ENCODE measurements at regions not wholly inside any gene's neighbourhood (a gene's known extent, or its start where the extent isn't known, plus 50 kb on each side); places are given as distances from the start of the nearest gene placed in this dataset.
"Not testable (repeated sequence)": the region's sequence is repeated elsewhere in the genome, so short reads cannot be mapped to it uniquely, and the experiment has no call there.

DNA sequence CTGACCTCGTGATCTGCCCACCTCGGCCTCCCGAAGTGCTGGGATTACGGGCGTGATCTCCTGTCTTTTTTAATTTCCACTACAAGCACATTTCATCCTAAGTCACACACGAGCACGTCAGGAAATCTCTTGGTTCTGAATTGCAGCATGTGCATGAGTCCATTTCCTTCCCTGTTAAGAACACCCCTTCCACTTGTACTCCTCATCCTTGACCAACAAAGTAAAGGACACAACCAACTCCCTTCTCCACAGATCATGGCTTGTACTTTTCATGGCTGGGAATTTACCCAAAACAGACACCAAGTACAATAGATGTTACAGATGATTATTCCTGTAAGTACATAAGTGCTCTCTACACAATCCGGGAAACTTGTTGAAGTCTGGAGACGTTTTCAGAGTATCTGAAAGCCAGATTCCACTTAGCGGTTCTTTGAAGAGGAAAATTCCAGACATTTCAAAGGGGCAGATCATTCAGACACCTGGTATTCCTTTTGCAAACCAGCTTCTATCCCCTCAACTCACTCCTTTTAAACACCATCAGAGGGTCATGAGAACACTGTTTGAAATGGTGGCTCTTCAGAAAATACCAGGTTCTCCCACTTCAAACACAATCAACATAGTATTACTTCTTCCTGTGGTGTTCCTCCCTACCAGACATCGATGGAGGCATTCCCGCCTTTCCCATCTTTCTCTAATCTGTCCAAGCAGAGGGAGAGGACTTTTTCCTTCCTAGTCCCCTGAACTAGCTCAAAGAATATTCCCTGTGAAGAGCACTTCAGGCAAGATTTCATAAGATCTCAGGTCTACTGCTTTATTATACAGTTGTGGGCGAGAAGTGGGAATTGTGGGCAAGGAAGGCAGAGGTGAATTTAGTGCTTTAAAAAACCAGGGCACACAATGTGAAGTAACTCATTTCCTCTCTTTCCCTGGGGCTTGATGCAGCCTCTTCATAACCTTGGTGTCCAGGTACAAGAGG, 80.1 kb upstream of the TSC22D2 start:
- no peak for DNase-seq

DNA sequence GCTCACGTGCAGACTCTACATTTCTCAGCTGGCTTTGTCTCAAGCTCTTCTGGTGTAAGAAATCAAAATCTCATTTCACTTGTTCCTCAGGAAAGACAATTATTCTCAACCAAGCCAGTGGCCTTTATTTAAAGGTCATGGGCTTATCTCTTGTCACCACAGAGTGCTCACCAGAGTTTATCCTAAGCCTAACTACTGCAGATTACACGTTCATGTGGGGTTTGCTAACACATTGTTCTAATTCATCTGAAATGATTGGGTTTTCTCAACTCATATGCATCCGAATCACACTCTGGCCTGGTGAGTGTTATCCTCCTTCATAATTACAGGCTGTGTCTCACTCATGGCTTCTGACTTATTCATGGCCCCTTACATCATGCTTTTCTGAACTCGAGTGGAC, 83.3 kb upstream of the TSC22D2 start:
- no peak for DNase-seq

DNA sequence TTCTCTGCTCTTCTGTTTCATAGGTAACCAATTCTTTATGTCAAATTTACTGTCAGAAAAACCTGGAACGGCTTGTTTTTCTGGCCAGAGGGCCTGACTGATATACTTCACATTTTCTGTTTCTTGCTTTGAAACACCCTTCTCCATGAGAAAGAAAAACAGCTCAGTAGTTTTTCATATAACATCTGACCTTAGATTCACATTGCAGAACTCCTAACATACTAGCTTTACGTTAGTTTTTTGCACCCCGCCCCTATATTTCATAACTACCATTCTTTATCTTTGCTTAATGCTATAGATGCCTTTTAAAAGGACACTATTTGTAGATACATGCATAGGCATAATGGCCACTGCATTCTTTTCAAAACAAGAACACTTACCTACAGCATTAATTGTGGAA, 83.9 kb upstream of the TSC22D2 start:
- DNase-seq: no peak

DNA sequence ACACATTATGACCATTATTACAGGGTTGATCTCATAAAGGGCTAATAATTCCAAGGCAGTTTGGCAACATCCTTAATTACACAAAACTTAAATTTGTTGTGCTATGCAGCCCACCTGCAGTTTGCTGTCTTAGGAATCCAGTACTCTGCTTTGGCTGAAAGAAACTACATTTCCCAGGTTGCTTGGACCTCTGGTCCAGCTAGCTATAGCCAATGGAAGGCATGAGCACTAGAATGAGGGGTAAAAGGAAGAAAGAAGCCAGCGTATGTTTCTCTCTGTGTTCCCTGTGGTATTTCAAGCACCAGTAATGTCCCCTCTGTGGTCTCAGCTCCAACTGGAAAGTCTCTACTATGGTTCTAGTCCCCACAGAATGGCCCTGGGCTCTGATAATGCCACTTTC, 84.3 kb upstream of the TSC22D2 start:
- DNase-seq: no peak

DNA sequence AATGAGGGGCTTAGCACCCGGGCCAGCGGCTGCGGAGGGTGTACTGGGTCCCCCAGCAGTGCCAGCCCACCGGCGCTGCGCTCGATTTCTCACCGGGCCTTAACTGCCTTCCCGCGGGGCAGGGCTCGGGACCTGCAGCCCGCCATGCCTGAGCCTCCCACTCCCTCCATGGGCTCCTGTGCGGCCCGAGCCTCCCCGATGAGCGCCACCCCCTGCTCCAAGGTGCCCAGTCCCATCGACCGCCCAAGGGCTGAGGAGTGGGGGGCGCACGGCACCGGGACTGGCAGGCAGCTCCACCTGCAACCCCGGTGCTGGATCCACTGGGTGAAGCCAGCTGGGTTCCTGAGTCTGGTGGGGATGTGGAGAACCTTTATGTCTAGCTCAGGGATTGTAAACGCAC, 85.0 kb upstream of the TSC22D2 start:
- not testable (repeated sequence) for DNase-seq

DNA sequence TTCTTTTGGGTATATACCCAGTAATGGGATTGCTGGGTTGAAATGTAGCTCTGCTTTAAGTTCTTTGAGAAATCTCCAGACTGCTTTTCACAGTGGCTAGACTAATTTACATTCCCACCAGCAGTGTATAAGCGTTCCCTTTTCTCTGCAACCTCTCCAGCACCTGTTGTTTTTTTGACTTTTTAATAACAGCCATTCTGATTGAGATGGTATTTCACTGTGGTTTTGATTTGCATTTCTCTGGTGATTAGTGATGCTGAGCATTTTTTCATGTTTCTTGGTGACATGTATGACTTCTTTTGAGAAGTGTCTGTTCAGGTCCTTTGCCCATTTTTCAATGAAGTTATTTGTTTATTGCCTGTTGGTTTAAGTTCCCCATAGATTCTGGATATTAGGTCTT, 87.1 kb upstream of the TSC22D2 start:
- DNase-seq: not testable (repeated sequence)

DNA sequence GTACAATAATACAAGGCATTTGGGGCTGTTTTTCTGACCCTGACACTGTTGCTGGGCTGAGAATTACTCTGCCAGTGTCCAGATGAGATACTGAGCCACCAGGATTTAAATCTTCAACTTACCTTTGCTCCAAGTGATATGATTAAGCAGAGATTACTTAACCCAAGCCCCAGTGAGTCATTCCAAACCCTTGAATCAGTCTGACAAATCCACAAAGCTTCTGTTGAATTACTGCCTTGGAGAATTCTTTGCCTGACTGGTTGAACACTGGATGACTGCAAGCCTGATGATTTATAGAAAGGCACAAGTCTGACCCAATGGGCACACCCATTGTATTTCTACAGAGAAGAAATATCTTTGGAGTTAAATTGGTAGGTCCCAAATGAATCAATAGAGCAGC, 88.2 kb upstream of the TSC22D2 start:
- DNase-seq: no peak

DNA sequence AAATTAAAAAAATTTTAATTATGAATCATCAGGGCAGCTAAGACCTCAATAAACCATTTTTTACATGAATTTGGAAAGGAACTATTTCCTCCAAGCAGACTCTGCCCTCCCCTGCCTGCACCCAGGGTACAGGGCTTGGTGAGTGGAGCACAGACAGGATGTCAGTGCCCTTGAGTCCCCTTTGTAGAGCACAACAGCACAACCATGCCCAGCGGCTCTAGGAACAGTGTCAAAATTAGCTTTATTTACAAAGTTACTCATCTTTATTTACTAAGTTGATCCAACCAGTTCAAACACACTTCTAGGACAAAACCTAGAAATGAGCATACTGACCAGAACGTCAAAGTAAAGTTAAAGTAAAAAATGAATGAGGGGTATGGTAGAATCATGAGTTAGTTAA, 90.6 kb upstream of the TSC22D2 start:
- no peak for DNase-seq

DNA sequence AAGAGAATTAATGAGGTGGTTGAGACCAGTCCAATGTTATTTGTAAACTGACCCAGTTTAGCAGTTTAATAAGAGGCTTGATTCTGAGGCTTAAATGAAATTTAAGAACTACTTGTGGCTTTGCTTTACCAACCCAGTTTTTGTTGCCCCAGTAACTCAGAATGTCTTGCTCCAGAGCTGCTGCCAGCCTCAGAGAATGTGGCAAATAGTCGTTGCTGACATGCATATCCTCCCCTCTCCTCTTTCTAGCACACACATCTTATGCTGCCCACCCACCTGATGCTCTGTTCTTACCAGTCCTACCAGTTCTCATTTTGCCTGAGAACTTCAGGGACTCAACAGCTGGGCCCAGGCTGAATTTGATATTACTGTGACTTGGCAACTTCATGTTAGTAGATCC, 92.4 kb upstream of the TSC22D2 start:
- DNase-seq: no peak

DNA sequence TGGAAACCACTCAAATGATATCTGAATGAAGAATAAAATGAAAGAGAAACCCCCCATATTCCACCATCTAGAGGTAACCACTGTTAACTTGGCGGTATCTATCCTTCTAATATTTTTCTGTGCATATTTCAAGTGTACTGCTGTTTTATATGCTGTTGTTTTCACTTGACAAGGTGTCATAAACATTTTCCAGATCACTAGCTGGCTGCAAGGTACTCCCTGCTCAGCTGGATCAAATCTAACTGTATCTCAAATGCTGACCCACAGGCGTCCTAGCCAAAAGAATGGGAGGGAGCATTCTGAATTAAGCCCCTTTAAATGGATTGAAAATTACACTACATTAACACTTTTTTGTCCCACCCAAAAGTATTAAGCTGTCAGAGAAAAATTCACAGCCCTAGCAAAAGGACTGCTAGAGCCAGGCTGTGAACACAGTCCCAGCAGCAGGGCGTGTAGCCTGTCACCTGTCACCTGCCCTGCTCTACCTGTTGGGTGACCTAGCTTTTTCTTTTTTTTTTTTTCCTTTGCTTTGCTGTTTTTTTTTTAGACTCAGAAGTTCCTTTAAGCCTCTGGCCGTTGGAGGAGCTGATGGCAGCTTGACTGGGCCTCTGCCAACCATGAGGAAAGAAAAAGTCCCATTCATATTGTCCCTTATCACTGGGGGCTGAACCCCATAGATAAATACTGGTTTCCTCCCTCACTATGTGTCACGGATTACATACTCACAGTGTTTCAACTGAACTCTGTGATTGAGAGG, 93.7 kb upstream of the TSC22D2 start:
- no peak for DNase-seq

DNA sequence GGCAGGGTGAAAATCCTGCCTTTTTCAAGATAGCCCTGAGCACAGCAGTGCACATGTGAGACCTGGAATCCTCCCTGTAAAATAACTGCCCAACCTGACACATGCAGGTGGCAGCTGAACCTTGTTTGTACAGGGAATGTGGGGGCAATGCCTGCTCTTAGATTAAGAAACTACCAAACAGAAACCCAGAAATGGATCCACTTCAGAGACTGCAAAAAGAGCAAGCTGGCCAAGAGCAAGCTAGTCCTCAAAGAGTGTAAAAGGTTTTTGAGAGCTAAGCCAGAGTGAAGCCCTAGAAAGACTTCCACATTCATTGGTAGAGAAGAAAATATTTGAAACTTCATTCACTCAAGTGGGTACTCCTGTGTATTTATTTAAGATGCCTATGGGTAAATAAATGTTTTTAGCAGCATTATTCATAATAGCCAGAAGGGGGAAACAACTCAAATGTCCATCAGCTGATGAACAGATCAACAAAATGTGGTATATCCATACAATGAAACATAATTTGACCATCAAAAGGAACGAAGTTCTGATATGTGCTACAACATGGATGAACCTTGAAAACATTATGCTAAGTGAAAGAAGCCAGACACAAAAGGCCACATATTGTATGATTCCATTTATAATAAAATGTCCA, 96.0 kb upstream of the TSC22D2 start:
- DNase-seq: no peak

DNA sequence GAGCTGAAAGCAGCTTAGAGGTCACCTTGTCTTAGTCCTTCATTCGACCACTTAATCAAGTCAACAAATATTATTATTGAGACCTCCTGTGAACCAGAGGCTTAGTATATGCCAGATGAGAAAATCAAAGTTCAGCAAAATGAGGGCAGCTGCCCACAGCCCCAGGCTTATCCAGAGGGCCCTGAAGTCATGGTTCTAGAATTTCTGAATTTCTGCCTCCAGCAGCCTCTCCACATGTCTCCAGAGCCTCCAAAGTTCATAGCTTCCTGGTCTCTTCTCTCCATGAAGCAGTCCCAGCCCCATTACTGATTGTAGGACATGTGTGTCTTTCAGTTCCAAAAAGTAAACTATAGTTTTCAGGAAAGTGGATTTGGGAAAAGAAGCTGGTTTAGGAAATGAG, 96.9 kb upstream of the TSC22D2 start:
- DNase-seq: no peak

DNA sequence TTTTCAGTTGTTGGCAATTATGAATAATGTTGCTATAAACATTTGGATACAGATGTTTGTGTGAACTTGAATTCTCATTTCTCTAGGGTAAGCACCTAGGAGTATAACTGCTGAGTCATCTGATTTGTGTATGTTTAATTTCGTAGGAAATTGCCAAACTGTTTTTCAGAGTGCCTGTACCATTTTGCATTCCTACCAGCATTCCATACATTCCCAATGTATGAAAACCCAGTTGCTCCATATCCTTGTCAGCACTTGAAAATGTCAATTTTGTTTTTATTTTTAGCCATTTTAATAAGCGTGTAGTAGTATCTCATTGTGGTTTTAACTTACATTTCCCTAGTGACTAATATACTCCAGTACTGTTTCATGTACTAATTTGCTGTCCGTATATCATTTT, 98.5 kb upstream of the TSC22D2 start:
- DNase-seq: no peak

DNA sequence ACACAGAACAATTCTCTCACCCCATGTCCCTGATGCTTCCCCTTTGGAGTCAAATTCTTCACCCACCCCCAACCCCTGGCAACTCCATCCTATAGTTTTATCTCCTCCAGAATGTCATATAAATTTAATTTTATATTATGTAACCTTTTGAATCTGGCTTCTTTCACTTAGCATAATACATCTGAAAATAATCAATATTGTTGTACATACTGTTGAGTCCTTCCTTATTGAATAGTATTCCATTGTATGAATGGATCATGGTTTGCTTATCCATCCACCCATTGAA, 98.9 kb upstream of the TSC22D2 start:
- no peak for DNase-seq

DNA sequence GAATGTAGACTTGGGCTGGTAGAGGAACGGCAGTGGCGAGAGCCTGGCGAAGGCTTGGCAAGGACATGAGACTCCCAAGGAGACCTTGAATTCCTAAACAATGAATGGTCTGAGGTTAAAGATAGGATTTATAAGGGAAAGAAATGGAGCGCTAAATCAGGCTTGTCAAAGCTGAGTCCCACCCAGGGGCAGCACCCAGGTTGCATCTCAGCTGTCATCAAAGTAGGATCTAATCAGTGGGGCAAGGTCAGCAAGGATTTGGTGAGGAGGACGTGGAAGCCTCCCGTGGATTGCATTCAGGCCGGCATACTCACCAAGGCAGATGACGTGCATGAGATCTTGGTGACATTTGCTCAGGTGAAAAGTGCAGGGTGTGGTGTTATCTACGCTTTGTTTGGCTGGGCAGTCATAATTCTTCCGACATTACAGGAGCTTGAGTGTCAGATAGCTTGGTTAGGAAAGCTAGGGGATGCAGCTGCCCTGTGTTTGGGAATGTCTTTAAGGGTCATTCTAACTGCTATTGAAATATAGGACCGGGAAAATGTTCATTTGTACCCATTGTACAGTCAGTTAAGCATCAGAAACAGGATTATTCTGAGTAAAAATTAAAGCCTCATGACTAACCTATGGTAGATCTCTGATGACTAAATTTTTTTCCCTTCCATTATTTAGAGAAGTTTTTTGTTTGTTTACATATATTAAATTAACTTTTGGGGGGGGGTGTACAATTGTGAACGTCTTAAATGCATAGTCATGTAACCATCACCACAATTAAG, 99.4 kb upstream of the TSC22D2 start:
- DNase-seq: no peak

DNA sequence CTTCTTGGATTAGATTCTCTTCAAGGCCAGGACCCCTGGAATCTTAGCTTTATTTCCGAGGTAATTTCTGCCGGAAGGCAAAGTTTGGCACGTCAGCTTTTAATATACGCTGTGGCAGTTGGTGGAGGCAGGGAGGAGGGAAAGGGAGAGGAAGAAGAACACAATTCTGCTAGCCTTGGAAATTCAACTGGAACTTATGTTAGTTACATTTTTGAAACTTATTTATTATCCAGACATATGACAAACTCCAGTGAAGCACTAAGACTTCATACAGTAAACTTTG, 100.1 kb upstream of the TSC22D2 start:
- DNase-seq: no peak

DNA sequence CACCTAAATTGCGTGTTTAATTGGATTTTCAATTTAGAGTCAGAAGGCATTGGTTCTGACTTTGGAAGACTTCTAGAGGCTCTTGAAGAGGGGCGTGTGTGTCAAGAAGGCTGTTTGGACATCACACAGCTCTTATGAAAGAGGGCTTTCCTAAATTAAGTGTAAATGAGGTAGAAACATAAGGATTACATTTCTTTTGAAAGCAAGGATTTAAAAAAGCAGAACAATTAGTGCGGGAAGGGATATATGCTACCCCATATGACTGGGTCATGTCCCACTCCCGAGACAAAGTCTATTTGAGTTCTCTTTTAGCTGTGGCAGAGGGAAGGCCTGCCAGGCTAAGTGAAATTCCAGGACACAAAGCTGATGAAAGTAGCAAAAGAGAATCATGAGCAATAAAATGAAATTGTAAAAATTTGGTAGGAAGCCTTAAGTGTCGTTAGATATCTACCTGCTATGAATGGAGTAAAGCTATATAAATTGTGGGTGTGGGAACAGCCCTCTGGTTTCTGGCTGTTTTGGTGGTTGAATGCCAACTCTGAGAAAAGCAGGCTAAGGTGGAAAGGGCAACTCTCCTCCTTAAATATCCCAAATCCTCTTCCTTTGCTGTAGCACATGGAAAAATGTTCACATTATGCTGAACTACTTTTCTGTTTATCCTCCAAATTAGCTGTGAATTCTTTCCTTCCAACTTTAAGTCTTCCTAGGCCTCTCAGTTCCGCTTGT, 100.6 kb upstream of the TSC22D2 start:
- DNase-seq: no peak

DNA sequence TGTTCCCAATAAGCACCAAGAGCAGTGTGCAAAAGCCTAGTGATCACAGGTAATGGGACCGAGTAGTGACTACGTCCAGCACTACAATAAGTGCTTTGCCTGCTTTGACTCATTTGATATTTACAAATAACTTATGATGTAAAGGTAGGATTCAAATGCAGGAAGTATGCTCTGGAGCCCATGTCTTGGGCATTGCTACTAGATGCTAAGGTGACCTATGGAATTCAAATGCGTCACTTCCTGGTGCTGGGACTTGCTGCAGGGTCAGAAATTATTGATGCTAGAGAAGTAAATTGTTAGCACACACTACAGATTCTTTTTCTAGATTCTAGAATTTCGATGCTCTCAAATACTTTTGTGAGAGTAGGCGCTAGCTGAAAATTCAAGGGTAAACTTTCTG, 101.2 kb upstream of the TSC22D2 start:
- no peak for DNase-seq

DNA sequence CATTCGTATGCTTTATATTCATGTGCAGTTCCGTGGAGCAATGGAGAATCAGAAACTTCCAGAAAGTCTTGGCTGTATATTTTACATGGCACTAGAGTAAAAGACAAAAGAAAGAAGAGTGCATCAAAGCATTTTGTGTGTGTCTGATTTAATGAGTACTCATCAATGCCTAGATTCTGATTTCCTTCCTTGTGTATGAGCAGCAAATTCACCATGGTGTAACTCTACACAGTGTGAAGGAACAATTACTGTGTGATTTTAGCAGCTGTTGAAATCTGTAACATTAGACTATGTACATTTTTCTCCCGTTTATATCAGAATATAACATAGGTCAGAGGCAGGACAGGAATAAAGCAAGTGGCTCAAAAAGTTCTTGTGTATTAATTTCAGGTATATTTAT, 102.0 kb upstream of the TSC22D2 start:
- no peak for DNase-seq

DNA sequence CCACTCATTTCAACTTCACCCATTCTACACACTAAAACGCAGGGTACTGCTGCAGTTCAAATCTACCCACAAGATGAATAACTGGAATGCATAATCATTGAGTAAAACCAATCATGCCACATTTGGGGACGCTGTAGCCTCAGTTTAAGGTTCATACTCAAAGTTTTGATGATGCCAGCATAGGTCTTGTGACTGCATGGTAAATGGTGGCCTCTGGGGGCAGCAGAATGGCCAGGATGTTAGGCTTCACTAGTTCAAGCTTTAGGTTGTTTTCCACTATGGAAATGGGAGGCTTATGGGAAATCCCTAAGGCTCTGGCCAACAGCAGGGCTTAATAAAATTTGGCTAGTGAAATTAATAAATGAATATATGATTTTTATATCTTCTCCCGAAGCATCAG, 104.3 kb upstream of the TSC22D2 start:
- DNase-seq: no peak

DNA sequence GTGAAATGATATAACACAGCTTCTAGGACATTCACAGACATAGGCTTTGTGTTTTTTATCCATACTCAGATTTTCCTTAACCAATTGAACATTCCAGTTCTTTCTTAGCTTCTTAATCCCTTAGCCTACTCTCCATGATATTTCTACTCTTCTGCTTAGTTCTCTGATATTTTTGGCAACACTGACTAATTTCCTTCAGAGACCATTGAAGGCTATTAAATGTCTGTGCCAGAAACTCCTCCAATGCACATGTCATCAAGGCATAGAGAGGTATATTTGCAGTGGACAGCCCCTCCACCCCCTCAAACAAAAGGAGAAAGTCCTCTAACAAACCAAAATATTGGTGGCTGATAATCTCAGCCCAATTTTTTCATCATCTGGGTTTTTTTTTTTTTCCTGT, 105.9 kb upstream of the TSC22D2 start:
- no peak for DNase-seq

DNA sequence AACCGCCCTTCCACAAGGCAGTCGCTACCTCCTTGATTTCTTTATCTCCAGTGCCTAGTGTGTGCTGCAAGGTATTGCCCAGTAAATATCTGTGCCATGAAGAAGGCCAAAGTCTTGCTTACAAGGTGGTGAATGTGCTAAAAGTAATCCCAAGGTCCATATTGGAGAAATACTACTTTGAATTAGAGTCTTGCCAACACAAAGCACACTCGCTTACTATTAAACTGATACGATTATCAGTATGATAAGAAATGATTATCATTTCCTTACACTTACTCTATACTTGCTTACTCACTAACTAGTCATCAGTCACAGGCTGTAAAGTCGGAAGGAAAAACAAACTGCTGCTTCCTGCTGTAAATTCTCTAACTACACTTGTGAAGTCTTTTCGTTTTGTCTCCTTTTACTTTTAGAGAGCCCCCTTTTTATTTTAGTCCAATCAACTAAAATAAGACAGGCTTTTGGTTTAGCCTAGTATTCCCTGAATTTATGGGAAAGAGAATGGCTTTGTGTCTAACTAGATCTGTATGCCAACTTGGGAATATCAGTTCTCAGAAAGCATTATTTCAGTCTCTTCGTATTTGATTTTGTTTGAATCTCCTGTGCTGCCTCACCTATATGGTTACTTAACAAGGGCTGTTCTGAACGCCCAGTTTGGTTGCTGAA, 107.1 kb upstream of the TSC22D2 start:
- no peak for DNase-seq
